IPS-15b (cell line): ENCODE measurements at regions not wholly inside any gene's neighbourhood (a gene's known extent, or its start where the extent isn't known, plus 50 kb on each side); places are given as distances from the start of the nearest gene placed in this dataset.

Source experiments
- H3K27me3 ChIP-seq: one replicate; pipeline ENCODE4 v1.6.1; 2013; ENCODE audit warnings: low read length; ENCODE audit not compliant: control insufficient read depth, insufficient read depth
- H3K36me3 ChIP-seq: one replicate; pipeline ENCODE4 v1.6.1; 2013; ENCODE audit warnings: low read length; ENCODE audit not compliant: control insufficient read depth, insufficient read depth
- H3K4me1 ChIP-seq: one replicate; pipeline ENCODE4 v1.6.1; 2013; ENCODE audit warnings: mild to moderate bottlenecking, low read length; ENCODE audit not compliant: control insufficient read depth, insufficient read depth
- H3K4me3 ChIP-seq: one replicate; pipeline ENCODE4 v1.5.1; 2013; ENCODE audit warnings: low read depth, low read length
- H3K9ac ChIP-seq: one replicate; pipeline ENCODE4 v1.6.1; 2013; ENCODE audit warnings: low read depth, mild to moderate bottlenecking, low read length
- H3K9me3 ChIP-seq: one replicate; pipeline ENCODE4 v1.6.1; 2013; ENCODE audit warnings: mild to moderate bottlenecking, low read length; ENCODE audit not compliant: control insufficient read depth, insufficient read depth

- H3K4me3 ChIP-seq: no peak overlapping the region
- H3K27me3 ChIP-seq: no peaks in the 10 kb centered on the region
- no peaks in the 10 kb centered on the region for H3K36me3 ChIP-seq
- H3K9me3 ChIP-seq: no peaks in the 10 kb centered on the region
- no peak overlapping the region for H3K9ac ChIP-seq
- H3K4me1 ChIP-seq: no peaks in the 10 kb centered on the region
These were observed 213.2 kb upstream of the ZFP42 start for GRCh38 chr4:187782286-187782824.

- no peaks in the 10 kb centered on the region for H3K4me1 ChIP-seq
- no peak overlapping the region for H3K9ac ChIP-seq
- no peaks in the 10 kb centered on the region for H3K9me3 ChIP-seq
- no peaks in the 10 kb centered on the region for H3K27me3 ChIP-seq
- no peak overlapping the region for H3K4me3 ChIP-seq
- H3K36me3 ChIP-seq: no peaks in the 10 kb centered on the region
These were observed 209.4 kb upstream of the ZFP42 start for GRCh38 chr4:187786190-187786589.

GRCh38 chr4:187789078-187789477 is 206.5 kb upstream of the ZFP42 start:
- H3K4me3 ChIP-seq: no peak overlapping the region
- H3K27me3 ChIP-seq: no peaks in the 10 kb centered on the region
- no peak overlapping the region for H3K9ac ChIP-seq
- no peaks in the 10 kb centered on the region for H3K36me3 ChIP-seq
- H3K4me1 ChIP-seq: no peaks in the 10 kb centered on the region
- H3K9me3 ChIP-seq: no peaks in the 10 kb centered on the region

DNA sequence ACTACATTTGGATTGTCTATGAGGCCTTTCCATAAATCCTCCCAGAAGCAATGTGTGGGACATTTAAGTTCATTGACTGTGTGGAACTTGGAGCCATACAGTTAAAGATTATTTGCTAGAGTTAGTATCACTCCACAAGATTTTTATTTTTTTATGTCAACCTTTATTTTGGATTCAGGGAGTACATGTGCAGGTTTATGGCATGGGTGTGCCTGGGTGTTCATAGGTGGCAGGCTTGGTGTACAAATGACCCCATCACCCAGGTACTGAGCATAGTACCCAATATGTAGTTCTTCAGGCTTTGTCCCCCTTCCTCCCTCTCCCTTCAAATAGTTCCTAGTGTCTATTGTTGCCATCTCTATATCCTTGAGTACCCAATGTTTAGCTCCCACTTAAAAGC is 199.8 kb upstream of the ZFP42 start:
- H3K9ac ChIP-seq: no peak overlapping the region
- H3K36me3 ChIP-seq: no peaks in the 10 kb centered on the region
- no peaks in the 10 kb centered on the region for H3K9me3 ChIP-seq
- H3K4me3 ChIP-seq: no peak overlapping the region
- H3K4me1 ChIP-seq: peaks cover 8% of the 10 kb centered on the region
- H3K27me3 ChIP-seq: no peaks in the 10 kb centered on the region

GRCh38 chr4:187798385-187798784 is 197.2 kb upstream of the ZFP42 start:
- H3K9me3 ChIP-seq: no peaks in the 10 kb centered on the region
- no peak overlapping the region for H3K9ac ChIP-seq
- peak overlapping the region; percentile 3 for H3K4me3 ChIP-seq
- H3K36me3 ChIP-seq: no peaks in the 10 kb centered on the region
- H3K4me1 ChIP-seq: peaks cover 8% of the 10 kb centered on the region
- H3K27me3 ChIP-seq: no peaks in the 10 kb centered on the region

GRCh38 chr4:187799735-187800134 is 195.8 kb upstream of the ZFP42 start:
- Histone ChIP-seq H3K36me3 (no peaks in the 10 kb centered on the region), H3K27me3 (no peaks in the 10 kb centered on the region), H3K4me1 (peaks cover 8% of the 10 kb centered on the region), H3K9ac (no peak overlapping the region), H3K4me3 (no peak overlapping the region), H3K9me3 (no peaks in the 10 kb centered on the region)

DNA sequence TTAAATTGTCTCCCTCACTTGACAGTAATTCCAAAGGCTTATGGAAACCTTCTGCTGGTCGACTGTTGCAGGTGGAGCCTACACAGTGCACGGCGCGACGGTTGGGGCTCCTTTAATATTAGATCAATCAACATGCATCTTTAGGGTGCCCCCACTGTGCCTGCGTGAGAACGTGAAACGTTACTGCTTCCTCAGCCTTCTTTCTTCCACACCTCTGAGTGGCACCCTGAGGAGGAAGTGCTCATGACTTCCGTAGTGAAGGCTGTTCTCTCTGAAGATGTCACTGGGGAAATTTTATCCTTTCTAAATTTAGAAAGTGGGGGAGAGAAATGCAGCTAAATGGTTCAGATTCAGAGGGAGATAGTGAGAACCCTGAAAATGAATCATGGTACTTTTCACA is 184.0 kb upstream of the ZFP42 start:
- no peak overlapping the region for H3K9ac ChIP-seq
- H3K4me3 ChIP-seq: no peak overlapping the region
- no peaks in the 10 kb centered on the region for H3K36me3 ChIP-seq
- H3K4me1 ChIP-seq: no peaks in the 10 kb centered on the region
- no peaks in the 10 kb centered on the region for H3K27me3 ChIP-seq
- no peaks in the 10 kb centered on the region for H3K9me3 ChIP-seq

GRCh38 chr4:187814737-187815465 is 180.7 kb upstream of the ZFP42 start:
- H3K9ac ChIP-seq: no peak overlapping the region
- no peaks in the 10 kb centered on the region for H3K36me3 ChIP-seq
- H3K9me3 ChIP-seq: no peaks in the 10 kb centered on the region
- no peak overlapping the region for H3K4me3 ChIP-seq
- no peaks in the 10 kb centered on the region for H3K27me3 ChIP-seq
- H3K4me1 ChIP-seq: no peaks in the 10 kb centered on the region

DNA sequence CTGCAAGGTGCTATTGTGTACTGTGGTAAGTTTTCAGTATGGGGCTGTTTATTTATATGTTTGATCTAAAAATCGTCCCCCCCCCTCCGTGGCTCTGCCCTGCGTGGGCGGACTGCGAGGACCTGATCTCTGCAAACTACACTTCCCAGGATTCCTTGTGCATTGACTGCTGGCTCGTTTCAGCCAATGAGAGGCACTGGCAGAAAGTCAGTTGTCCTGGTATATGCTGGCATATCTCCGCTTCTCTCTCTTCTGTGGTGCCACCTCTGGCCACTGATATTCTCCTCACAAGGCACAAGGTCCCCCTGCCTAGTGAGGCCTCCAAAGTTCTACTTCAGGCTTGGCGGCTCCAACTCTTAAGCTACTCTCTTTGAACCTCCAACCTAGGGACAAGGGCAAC is 168.8 kb upstream of the ZFP42 start:
- no peaks in the 10 kb centered on the region for H3K9me3 ChIP-seq
- no peak overlapping the region for H3K4me3 ChIP-seq
- no peaks in the 10 kb centered on the region for H3K36me3 ChIP-seq
- no peak overlapping the region for H3K9ac ChIP-seq
- no peaks in the 10 kb centered on the region for H3K27me3 ChIP-seq
- no peaks in the 10 kb centered on the region for H3K4me1 ChIP-seq

- Histone ChIP-seq H3K4me3 (no peak overlapping the region), H3K36me3 (no peaks in the 10 kb centered on the region), H3K4me1 (no peaks in the 10 kb centered on the region), H3K9me3 (no peaks in the 10 kb centered on the region), H3K9ac (no peak overlapping the region), H3K27me3 (no peaks in the 10 kb centered on the region)
These were observed 167.9 kb upstream of the ZFP42 start for GRCh38 chr4:187827631-187828030.

DNA sequence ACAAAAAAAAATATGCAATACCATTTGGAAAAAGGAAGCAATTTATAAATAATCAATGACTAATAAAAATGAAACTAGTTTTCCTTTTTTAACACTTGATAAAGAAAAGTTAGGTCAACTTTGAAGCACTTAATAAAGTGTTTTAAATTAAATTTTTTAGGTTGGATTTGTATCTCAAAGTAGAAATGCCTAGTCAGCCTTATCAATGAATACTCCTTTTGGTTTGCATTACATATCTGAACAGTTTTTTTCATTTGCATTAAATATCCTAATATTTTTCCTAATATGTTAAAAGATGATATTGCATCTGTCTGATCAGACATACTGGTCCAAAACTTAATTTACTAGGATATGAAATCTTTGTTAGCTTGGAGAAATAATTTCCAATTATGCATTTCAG is 155.8 kb upstream of the ZFP42 start:
- no peak overlapping the region for H3K9ac ChIP-seq
- H3K9me3 ChIP-seq: no peaks in the 10 kb centered on the region
- H3K4me1 ChIP-seq: no peaks in the 10 kb centered on the region
- no peaks in the 10 kb centered on the region for H3K36me3 ChIP-seq
- H3K27me3 ChIP-seq: no peaks in the 10 kb centered on the region
- no peak overlapping the region for H3K4me3 ChIP-seq

DNA sequence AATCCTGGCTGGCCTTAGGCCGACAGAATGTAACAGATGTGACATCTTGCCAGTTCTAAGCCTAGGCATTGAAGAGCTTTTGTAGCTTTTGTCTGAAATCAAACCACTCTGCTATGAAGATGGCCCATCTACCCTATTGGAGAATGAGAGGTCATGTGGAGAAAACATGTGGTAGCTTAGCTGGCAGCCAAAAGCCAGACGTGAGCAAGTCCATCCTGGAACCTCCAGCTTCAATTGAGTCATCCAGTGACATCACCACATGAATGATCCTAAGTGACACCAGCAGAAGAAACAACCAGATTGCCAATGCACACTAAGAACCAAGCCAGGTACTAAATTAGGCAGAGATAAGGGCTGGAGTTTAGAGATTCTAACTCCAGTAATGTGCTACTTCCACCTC is 154.8 kb upstream of the ZFP42 start:
- no peaks in the 10 kb centered on the region for H3K9me3 ChIP-seq
- H3K4me3 ChIP-seq: no peak overlapping the region
- no peaks in the 10 kb centered on the region for H3K4me1 ChIP-seq
- H3K27me3 ChIP-seq: no peaks in the 10 kb centered on the region
- no peaks in the 10 kb centered on the region for H3K36me3 ChIP-seq
- no peak overlapping the region for H3K9ac ChIP-seq
